ENCODE measurements at regions not wholly inside any gene's neighbourhood (a gene's known extent, or its start where the extent isn't known, plus 50 kb on each side); places are given as distances from the start of the nearest gene placed in this dataset.
"Not testable (repeated sequence)": the region's sequence is repeated elsewhere in the genome, so short reads cannot be mapped to it uniquely, and the experiment has no call there.

- Histone ChIP-seq H3K27me3 (ENCODE audit: control insufficient read depth, insufficient read depth, low read length) (no peaks in the 10 kb centered on the region), H3K9me3 (ENCODE audit: control insufficient read depth, insufficient read depth, low read depth, low read length) (peaks cover 6% of the 10 kb centered on the region), H3K36me3 (ENCODE audit: control insufficient read depth, insufficient read depth, low read length) (no peaks in the 10 kb centered on the region), H3K27ac (ENCODE audit: low read depth, low read length) (no peak overlapping the region), H3K9ac (ENCODE audit: low read length) (no peak overlapping the region), H3K4me3 (ENCODE audit: low read depth, low read length) (no peak overlapping the region), H3K4me1 (ENCODE audit: control insufficient read depth, insufficient read depth, low read length) (no peaks in the 10 kb centered on the region)
Observed at GRCh38 chr3:82627733-82628132, 866.3 kb upstream of the GBE1 start.

GRCh38 chr3:82620744-82621143 lies 859.3 kb upstream of the GBE1 start:
- H3K4me3 ChIP-seq (ENCODE audit: low read depth, low read length) = not testable (repeated sequence)

GRCh38 chr3:82618594-82618993 lies 857.1 kb upstream of the GBE1 start:
- H3K4me1 ChIP-seq (ENCODE audit: control insufficient read depth, insufficient read depth, low read length) = no peaks in the 10 kb centered on the region
- no peak overlapping the region for H3K4me3 ChIP-seq (ENCODE audit: low read depth, low read length)
- no peak overlapping the region for H3K27ac ChIP-seq (ENCODE audit: low read depth, low read length)
- no peak overlapping the region for H3K9ac ChIP-seq (ENCODE audit: low read length)
- H3K36me3 ChIP-seq (ENCODE audit: control insufficient read depth, insufficient read depth, low read length) = no peaks in the 10 kb centered on the region
- H3K27me3 ChIP-seq (ENCODE audit: control insufficient read depth, insufficient read depth, low read length) = no peaks in the 10 kb centered on the region
- peaks cover 14% of the 10 kb centered on the region for H3K9me3 ChIP-seq (ENCODE audit: control insufficient read depth, insufficient read depth, low read depth, low read length)

More at GRCh38 chr3:82620744-82621143, 859.3 kb upstream of the GBE1 start:
- H3K9ac ChIP-seq (ENCODE audit: low read length); H3K36me3 ChIP-seq (ENCODE audit: control insufficient read depth, insufficient read depth, low read length); H3K4me1 ChIP-seq (ENCODE audit: control insufficient read depth, insufficient read depth, low read length); H3K27ac ChIP-seq (ENCODE audit: low read depth, low read length); H3K27me3 ChIP-seq (ENCODE audit: control insufficient read depth, insufficient read depth, low read length): not testable (repeated sequence)
- peaks cover 17% of the 10 kb centered on the region for H3K9me3 ChIP-seq (ENCODE audit: control insufficient read depth, insufficient read depth, low read depth, low read length)

DNA sequence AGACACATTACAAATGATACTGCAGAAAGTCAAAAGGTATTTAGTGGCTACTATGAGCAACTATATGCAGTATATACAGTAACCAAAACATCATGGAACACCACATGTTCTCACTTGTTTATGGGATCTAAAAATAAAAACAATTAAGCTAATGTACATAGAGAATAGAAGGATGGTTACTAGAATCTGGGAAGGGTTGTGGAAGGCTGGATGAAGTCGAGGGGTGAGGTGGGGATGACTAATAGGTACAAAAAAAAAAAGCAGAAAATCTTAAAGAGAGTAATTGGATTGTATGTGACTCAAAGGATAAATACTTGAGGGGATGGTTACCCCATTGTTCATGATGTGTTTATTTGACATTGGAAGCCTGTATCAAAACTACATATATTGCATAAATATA lies 848.8 kb upstream of the GBE1 start:
- H3K36me3 ChIP-seq (ENCODE audit: control insufficient read depth, insufficient read depth, low read length) = no peaks in the 10 kb centered on the region
- H3K27ac ChIP-seq (ENCODE audit: low read depth, low read length) = no peak overlapping the region
- no peak overlapping the region for H3K9ac ChIP-seq (ENCODE audit: low read length)
- no peaks in the 10 kb centered on the region for H3K27me3 ChIP-seq (ENCODE audit: control insufficient read depth, insufficient read depth, low read length)
- peaks cover 3% of the 10 kb centered on the region; the same call in 1 of the 2 replicates for H3K9me3 ChIP-seq (ENCODE audit: control insufficient read depth, insufficient read depth, low read depth, low read length)
- H3K4me1 ChIP-seq (ENCODE audit: control insufficient read depth, insufficient read depth, low read length) = no peaks in the 10 kb centered on the region
- no peak overlapping the region for H3K4me3 ChIP-seq (ENCODE audit: low read depth, low read length)

DNA sequence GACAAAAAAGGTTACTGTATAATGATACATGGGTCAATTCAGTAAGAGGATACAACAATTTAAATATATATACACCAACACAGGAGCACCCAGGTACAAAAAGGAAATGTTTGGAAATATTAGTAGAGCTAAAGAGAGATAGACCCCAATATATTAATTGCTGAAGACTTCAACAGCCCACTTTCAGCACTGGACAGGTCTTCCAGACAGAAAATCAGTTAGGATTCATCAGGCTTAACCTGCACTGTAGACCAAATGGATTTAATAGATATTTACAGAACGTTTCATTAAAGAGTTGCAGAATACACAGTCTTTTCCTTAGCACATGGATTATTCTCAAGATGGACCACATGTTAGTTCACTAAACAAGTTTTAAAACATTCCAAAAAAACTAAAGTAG lies 845.9 kb upstream of the GBE1 start:
- no peaks in the 10 kb centered on the region for H3K27me3 ChIP-seq (ENCODE audit: control insufficient read depth, insufficient read depth, low read length)
- H3K4me3 ChIP-seq (ENCODE audit: low read depth, low read length) = no peak overlapping the region
- H3K9ac ChIP-seq (ENCODE audit: low read length) = no peak overlapping the region
- H3K36me3 ChIP-seq (ENCODE audit: control insufficient read depth, insufficient read depth, low read length) = no peaks in the 10 kb centered on the region
- no peaks in the 10 kb centered on the region for H3K4me1 ChIP-seq (ENCODE audit: control insufficient read depth, insufficient read depth, low read length)
- peaks cover 3% of the 10 kb centered on the region; the same call in 1 of the 2 replicates for H3K9me3 ChIP-seq (ENCODE audit: control insufficient read depth, insufficient read depth, low read depth, low read length)
- no peak overlapping the region for H3K27ac ChIP-seq (ENCODE audit: low read depth, low read length)

DNA sequence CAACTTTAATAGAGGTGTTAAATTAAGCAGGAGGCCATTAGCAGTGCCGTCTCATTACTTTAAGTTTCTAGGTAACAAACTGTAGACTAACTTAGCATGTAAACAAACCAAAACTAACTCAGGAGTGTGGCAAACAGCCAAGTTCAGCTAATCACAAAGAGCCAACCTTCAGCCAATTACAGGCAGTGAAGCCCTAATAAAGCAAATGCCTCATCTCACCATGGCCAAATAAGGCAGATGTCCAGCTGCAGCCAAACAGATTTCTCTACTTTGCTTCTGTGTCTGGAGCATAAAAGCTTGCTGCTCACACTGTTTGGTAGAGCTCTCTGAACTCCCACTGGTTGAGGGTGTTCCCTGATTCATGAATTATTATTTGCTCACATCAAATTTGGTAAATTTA lies 835.4 kb upstream of the GBE1 start:
- Histone ChIP-seq H3K4me1 (ENCODE audit: control insufficient read depth, insufficient read depth, low read length) (no peaks in the 10 kb centered on the region), H3K4me3 (ENCODE audit: low read depth, low read length) (no peak overlapping the region), H3K27me3 (ENCODE audit: control insufficient read depth, insufficient read depth, low read length) (no peaks in the 10 kb centered on the region), H3K36me3 (ENCODE audit: control insufficient read depth, insufficient read depth, low read length) (no peaks in the 10 kb centered on the region), H3K9me3 (ENCODE audit: control insufficient read depth, insufficient read depth, low read depth, low read length) (peaks cover 32% of the 10 kb centered on the region), H3K9ac (ENCODE audit: low read length) (no peak overlapping the region), H3K27ac (ENCODE audit: low read depth, low read length) (no peak overlapping the region)

DNA sequence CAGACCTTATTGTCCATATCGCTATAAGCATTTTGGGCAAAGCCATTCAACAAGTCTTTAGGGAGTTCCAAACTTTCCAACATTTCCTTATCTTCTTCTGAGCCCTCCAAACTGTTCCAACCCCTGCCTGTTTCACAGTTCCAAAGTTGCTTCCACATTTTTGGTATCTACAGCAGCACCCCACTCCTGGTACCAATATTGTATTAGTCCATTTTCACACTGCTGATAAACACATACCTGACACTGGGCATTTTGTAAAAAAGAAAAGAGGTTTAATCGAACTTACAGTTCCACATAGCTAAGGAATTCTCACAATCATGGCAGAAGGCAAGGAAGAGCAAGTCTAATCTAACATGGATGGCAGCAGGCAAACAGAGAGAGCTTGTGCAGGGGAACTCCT lies 834.1 kb upstream of the GBE1 start:
- no peaks in the 10 kb centered on the region for H3K4me1 ChIP-seq (ENCODE audit: control insufficient read depth, insufficient read depth, low read length)
- peaks cover 32% of the 10 kb centered on the region for H3K9me3 ChIP-seq (ENCODE audit: control insufficient read depth, insufficient read depth, low read depth, low read length)
- H3K4me3 ChIP-seq (ENCODE audit: low read depth, low read length) = no peak overlapping the region
- H3K9ac ChIP-seq (ENCODE audit: low read length) = no peak overlapping the region
- H3K27ac ChIP-seq (ENCODE audit: low read depth, low read length) = no peak overlapping the region
- H3K27me3 ChIP-seq (ENCODE audit: control insufficient read depth, insufficient read depth, low read length) = no peaks in the 10 kb centered on the region
- H3K36me3 ChIP-seq (ENCODE audit: control insufficient read depth, insufficient read depth, low read length) = no peaks in the 10 kb centered on the region

DNA sequence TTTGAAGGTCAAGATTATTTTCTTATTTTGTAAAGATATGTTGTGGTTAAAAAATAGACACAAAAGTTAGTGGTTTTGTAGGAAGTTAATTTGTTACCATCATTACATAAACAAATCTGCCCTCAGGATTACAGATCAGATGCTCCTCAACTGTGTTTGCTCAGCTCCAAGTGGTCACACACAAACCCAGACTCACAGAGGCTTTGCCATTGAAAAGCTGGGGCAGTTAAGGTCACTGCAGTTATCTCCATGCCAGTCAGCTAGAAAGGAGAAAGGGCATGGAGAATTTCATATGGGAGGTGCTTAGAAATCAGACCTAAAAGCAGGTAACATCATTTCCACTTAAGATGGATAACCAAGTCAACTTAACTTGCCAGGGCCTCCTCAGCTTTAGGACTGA lies 825.7 kb upstream of the GBE1 start:
- H3K9me3 ChIP-seq (ENCODE audit: control insufficient read depth, insufficient read depth, low read depth, low read length) = no peaks in the 10 kb centered on the region
- no peaks in the 10 kb centered on the region for H3K36me3 ChIP-seq (ENCODE audit: control insufficient read depth, insufficient read depth, low read length)
- no peaks in the 10 kb centered on the region for H3K27me3 ChIP-seq (ENCODE audit: control insufficient read depth, insufficient read depth, low read length)
- no peak overlapping the region for H3K27ac ChIP-seq (ENCODE audit: low read depth, low read length)
- no peak overlapping the region for H3K4me3 ChIP-seq (ENCODE audit: low read depth, low read length)
- no peaks in the 10 kb centered on the region for H3K4me1 ChIP-seq (ENCODE audit: control insufficient read depth, insufficient read depth, low read length)
- no peak overlapping the region for H3K9ac ChIP-seq (ENCODE audit: low read length)

DNA sequence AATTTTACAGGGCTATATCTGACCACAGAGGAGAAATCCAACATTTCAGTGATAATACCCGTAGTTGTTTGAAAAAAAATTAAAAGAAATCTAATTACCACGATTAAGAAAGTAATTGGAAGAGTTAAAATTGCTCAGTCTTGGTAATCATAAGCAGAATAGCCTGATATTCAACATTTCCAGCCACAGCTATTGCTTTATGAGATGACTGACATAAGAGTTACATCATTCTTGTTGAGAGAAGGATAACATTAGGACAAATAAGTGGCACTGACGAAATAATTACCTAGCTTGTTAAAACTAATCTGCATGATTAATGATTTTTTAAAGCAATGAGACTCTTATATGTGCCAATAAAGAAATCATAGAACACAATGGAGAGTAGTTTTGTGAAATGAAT lies 825.0 kb upstream of the GBE1 start:
- H3K9me3 ChIP-seq (ENCODE audit: control insufficient read depth, insufficient read depth, low read depth, low read length) = no peaks in the 10 kb centered on the region
- H3K27me3 ChIP-seq (ENCODE audit: control insufficient read depth, insufficient read depth, low read length) = no peaks in the 10 kb centered on the region
- no peak overlapping the region for H3K27ac ChIP-seq (ENCODE audit: low read depth, low read length)
- H3K9ac ChIP-seq (ENCODE audit: low read length) = no peak overlapping the region
- no peaks in the 10 kb centered on the region for H3K4me1 ChIP-seq (ENCODE audit: control insufficient read depth, insufficient read depth, low read length)
- no peaks in the 10 kb centered on the region for H3K36me3 ChIP-seq (ENCODE audit: control insufficient read depth, insufficient read depth, low read length)
- no peak overlapping the region for H3K4me3 ChIP-seq (ENCODE audit: low read depth, low read length)

DNA sequence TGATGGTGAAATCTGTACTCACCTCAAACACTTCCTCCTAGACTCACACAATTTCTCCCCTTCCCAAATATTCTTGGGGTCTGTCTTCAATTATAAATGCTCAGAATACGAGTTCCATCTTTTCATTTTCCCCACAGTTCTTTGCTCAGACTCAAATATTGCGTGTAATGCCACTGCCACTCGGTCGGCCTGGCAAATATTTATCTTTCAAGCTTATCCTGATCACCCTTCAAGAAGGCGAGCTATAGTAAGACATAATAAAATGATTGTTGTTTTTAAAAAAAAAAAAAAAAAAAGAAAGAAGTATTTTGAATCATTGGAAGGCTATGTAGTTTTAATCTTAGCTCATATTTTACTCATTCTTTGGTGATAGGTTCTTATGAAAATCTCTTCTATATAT lies 824.6 kb upstream of the GBE1 start:
- not testable (repeated sequence) for H3K4me3 ChIP-seq (ENCODE audit: low read depth, low read length); H3K27ac ChIP-seq (ENCODE audit: low read depth, low read length); H3K36me3 ChIP-seq (ENCODE audit: control insufficient read depth, insufficient read depth, low read length)

GRCh38 chr3:82585591-82585990 lies 824.1 kb upstream of the GBE1 start:
- H3K36me3 ChIP-seq (ENCODE audit: control insufficient read depth, insufficient read depth, low read length); H3K4me3 ChIP-seq (ENCODE audit: low read depth, low read length); H3K27ac ChIP-seq (ENCODE audit: low read depth, low read length); H3K4me1 ChIP-seq (ENCODE audit: control insufficient read depth, insufficient read depth, low read length); H3K27me3 ChIP-seq (ENCODE audit: control insufficient read depth, insufficient read depth, low read length); H3K9me3 ChIP-seq (ENCODE audit: control insufficient read depth, insufficient read depth, low read depth, low read length); H3K9ac ChIP-seq (ENCODE audit: low read length): not testable (repeated sequence)

More for the DNA sequence above, 824.6 kb upstream of the GBE1 start:
- not testable (repeated sequence) for H3K9ac ChIP-seq (ENCODE audit: low read length); H3K4me1 ChIP-seq (ENCODE audit: control insufficient read depth, insufficient read depth, low read length); H3K27me3 ChIP-seq (ENCODE audit: control insufficient read depth, insufficient read depth, low read length); H3K9me3 ChIP-seq (ENCODE audit: control insufficient read depth, insufficient read depth, low read depth, low read length)

- not testable (repeated sequence) for H3K4me1 ChIP-seq (ENCODE audit: control insufficient read depth, insufficient read depth, low read length); H3K4me3 ChIP-seq (ENCODE audit: low read depth, low read length)
Observed at GRCh38 chr3:82584861-82585260, 823.4 kb upstream of the GBE1 start.

More at GRCh38 chr3:82584861-82585260, 823.4 kb upstream of the GBE1 start:
- not testable (repeated sequence) for H3K9ac ChIP-seq (ENCODE audit: low read length); H3K27me3 ChIP-seq (ENCODE audit: control insufficient read depth, insufficient read depth, low read length); H3K36me3 ChIP-seq (ENCODE audit: control insufficient read depth, insufficient read depth, low read length); H3K9me3 ChIP-seq (ENCODE audit: control insufficient read depth, insufficient read depth, low read depth, low read length); H3K27ac ChIP-seq (ENCODE audit: low read depth, low read length)

Data from HUES6 (cell line).